T-helper 2 cell (primary cell): ENCODE measurements at regions not wholly inside any gene's neighbourhood (a gene's known extent, or its start where the extent isn't known, plus 50 kb on each side); places are given as distances from the start of the nearest gene placed in this dataset.
A peak's percentile ranks its signal among the peaks of the same experiment; 100 is the strongest.

Source experiments
- DNase-seq, 5 experiments: peaks; one replicate each; pipeline versions ENCODE4 v3.0.0 to v3.0.0-alpha.2; 2012 to 2022

DNA sequence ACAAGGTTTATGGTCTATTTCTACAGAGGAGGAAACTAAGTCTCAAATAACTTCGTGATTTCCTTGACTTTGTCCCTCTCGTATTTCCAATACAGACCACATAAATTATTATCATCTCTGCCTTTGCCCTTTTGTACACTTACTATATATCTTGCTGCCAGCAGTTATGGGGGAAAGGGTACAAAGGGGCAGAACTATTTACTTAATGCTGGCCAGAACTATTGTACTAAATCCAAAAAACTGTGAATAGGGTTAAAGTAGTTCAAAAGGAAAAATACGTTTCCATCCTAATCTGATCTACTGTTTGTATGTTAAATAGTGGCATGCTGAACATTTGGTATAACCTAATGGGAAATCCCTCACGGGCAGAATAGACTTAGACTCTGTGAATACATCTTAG, 537.3 kb upstream of the SEMA6D start:
- DNase-seq, result no peak

DNA sequence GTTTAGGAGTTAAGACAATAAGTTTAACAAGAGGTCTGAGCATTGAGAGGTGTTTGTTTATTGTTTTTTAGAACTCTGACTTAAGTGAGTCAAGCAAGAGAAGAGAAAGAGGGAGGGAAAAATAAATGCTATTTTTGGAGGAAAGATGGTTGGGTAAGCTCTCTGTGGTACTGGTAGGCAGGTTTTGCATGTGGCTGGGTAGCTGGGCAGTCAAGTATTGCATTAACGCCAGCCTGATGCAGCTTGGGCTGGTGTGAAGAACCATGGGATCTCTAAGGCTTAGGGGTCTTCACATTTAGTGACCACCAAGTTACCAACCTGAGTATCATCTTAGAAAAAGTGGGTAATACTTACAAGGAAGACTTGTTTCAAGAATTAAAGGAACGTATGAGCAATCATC, 534.5 kb upstream of the SEMA6D start:
- DNase-seq, result no peak

DNA sequence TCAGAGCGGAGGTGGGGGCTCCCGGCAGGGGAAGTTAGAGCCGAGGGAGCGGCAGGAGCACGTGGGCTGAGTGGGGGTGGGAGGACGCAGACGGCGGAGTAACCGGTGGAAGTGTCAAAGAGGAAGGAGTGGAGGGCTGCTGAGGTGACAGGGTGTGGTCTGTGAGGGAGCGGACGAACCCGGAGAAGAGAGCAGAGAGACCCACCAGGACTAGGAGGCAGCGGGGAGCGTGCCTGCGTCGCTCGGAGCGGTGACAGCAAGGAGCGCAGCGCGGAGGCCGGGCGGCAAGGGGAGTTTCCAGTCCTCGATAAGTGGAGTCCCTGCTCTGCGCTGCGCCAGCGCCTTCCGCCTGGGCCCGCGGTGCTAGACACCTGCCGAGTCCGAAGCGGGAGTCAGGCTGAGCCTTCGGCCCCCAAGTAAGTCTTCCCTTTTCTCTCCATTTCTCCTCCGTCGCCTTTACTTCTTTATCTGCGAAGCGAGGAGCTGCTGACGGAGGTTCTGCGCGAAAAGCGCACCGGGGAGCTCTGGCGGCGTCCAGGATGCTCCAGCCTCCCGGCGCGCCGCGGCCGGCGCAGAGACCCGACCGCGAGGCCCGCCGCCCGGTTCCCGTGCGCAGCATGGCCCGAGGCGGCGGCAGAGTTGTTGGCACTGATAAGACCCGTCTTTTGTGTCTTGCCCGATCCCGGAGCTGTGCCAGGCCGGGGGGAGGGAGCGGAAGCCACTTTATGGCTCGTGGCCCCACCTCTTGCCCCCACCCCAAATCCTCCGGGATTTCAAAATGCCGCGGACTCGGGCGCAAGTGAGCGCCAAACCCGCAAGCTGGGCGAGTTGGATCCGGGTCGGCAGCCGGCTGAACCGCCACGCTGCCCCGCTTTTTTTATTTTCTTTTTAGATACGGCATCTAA, 533.0 kb upstream of the SEMA6D start:
- peak in 1 of 5 experiments; percentile 15 for DNase-seq

DNA sequence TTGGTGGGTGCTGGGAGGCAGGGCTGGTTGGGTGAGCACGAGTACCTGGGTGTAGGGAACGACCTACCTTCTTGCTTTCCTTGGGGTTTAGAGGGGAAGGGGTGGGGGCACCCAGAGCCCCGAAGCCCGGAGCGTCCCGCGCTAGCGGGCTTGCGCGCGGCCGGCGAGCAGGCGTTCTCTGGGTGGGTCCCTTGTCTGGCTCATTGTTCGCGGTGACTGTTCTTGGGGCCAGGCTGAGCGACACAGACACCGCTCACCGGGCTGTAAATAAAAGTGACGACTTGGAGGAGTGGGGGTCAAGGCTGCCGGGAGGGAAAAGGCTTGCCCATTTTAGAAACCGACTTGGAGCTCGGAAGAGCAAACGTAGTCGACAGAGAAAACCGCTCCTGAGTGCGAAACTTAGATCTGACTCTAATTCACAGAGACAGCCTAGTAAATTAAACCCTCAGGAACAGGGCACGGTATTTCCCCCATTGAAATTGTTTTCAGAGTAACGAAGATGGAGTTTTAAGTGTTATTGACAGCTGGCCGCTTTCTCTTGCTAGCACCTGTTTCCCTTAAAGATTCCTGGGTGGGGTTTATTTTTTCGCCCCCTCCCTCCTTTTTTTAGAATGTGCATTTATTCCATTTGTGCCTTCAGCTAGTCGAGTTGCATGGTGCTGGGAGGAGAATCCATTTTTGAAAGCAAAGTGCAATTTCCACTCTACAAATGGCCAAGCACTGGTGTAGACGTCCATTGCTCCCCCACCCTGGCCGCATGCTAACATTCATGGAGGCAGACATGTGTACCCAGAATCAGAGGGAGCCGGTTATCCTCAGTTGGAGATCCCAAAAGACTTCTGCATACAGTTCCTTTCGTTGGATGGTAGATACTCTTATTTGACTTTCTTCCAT, 532.1 kb upstream of the SEMA6D start:
- no peak for DNase-seq

DNA sequence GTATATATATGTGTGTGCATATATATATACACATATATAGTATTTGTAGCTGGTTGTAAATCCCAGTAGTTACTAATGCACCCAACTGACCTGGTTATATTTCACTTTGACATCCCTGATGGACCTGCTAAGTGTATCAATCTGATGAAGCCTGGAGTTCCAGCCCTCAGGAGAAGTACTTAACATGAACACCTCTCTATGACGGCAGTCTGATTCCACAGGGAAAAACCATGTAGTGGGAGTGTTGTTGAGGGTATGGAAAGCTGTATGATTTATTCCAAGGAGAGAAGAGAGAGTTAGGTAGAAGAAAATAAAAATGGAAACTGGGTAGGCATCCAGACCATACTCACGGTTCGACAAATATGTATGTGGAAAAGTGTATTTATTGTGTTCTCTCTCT, 531.2 kb upstream of the SEMA6D start:
- no peak for DNase-seq

DNA sequence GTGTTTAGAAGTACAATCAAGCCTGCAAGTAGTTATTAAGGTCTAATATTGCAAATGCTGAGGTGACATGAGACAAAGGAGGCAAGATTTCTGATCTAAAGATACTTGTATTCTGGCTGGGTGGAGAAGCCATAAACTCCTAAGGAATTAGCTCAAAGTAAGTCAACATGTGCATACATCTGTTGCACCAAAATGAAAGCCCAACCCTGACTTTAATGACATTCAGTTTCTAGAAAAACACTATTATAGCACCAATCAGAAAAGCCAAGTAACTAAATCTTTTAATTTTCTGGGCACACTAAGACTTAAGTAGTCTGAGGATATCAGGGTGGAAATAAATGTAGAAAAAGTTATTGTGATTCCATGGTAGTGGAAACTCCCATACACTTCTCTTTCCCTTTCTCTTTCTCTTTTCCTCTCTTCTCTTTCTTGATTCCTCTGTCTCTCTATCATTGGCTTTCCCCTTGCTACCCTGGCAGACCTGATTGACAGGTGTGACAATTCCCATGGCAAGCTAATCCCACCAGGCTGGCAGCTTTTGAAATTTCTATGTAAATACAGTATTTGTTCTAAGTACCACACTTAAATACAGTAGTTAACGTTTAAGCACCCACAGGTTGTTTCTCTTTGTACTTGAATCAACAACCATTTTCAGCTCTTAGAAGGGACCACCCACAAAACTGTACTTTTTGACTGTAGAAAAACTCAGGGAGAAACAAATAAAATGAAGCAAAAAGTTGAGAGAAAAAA, 528.4 kb upstream of the SEMA6D start:
- DNase-seq, result no peak

DNA sequence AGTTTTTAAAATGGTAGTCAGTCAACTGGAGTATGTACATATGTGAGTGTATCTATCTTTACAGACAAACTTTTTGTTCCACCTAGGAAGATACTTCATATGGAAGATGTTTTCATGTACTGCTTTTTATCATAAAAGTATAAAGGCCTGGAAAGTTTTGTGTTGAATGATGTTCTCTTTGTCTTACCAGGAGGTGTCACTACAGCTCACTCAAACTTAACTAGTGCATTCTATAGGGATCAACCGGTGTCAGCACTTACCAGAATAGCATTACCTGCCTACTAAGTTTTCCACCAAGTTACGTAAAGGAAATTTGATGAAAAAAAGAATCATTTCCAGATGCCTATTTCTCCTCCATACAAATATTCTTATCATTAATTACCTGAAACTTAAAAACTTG, 522.6 kb upstream of the SEMA6D start:
- peak in 1 of 5 experiments; percentile 3 for DNase-seq

DNA sequence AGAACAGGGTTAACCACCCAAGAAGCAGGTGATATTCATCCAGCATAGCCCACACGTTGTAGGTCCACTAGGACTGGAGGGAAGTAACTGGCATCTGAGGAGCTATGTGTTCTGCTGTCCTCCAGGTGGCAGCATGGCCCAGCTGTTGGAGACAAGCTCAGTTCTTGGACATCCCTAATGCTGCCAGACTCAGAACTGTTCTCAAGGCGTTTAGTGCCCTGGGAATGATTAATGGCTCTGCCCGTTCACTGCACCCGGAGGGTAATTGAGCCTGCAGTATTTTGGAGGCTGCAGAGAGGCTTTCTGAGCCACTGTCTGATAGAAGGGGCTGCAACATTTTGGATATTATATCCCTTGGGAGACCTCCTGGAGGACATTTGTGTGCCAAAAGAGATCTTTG, 521.3 kb upstream of the SEMA6D start:
- DNase-seq, result peak in 2 of 5 experiments; percentile 9 to 54

DNA sequence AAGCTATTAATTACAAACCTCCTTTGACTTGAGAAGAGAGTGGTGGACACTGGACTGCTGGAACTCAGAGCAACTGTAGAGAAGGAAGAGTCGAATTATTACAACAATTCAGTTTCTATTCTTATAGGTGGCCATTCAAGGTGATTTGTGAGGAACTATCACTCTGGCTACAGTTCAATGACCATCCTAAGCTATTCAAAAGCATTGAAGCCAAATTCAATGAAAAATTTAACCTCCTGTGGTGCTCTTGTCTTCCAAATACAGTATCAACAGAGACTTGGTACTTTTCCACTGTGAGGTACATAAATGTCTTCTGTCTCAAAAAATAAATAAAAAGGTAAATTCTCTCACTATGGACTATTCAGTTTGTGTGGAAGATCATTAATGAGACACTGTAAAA, 513.3 kb upstream of the SEMA6D start:
- DNase-seq, result no peak

DNA sequence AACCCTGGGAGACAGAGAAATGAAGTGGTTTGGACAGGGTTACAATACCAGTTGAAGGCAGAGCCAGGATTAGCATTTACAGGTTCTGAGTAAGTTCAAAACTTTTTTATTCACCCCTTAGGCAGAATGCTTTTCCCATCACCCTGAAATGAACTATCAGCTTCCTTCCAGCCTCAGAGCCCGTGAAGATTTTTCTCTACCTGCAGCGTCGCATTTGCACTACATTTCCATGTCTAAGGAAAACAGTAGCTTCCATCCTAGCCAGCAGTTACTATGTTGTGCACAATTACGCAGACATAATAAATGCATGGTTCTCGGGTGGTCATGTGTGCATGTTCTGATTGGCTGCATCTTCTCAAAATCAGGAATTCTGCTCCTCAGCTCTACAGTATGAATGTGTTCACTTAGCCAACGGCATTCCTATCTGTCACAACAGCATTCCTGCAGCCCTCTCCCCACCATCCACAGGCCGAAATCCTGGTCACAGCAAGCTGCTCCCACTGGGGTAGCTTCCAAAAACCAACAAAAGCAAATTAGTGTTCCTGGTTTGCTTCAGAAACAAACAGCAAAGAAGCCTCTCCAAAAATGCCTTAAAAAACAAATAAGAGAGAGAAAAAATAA, 510.8 kb upstream of the SEMA6D start:
- no peak for DNase-seq

DNA sequence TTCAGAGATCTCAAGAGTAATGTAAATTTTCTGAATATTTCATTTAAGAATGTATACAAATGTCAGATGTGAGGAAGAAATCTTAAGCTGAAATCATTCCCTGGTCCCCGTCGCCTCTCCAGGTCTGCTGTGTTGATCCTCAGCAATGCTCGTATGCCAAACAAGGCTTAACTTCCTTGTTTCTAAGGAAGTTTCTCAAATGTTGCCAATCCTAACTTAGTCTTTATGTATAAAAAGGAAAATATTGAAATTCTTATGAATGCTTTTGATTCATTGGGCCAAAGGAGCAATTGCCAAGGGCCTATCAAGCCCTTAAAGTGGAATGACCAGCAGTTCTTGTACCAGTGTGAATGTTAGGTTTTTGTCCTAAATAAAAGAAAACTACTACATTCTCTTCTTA, 507.7 kb upstream of the SEMA6D start:
- no peak for DNase-seq

DNA sequence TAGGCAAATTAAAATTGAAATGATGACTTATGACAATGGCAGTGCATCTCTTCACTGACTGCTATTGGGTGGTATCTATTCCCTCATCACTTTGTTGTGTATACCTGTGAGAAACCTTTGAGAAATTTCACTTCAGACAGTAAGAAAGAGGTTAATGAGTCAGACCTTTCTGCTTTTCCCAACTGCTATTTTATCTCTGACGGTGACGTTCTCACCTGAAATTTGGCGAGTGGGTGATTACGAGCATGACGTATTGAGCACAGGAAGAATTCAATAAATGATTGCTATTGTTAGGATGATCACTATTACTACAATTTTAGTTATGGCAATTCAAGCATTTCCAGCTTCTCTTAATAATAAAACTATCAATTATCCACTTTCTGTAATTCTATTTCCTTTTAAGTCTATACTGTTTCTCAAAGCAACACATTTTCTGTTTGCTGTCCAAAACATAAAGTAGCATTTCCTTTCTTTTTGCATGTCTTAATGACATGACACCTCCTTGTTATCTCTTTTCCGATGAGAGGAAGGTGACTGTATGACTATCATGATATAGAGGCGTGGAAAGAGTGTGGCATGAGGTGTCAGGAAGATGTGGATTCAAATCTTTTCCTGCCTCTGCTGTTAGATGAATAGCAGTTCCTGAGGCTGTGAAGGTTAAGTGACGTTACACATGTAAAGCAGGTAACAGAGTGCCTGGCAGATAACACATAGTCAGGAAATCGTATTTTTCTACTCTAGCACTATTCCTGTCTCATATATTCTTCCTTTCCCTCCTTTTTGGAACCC, 504.9 kb upstream of the SEMA6D start:
- no peak for DNase-seq

DNA sequence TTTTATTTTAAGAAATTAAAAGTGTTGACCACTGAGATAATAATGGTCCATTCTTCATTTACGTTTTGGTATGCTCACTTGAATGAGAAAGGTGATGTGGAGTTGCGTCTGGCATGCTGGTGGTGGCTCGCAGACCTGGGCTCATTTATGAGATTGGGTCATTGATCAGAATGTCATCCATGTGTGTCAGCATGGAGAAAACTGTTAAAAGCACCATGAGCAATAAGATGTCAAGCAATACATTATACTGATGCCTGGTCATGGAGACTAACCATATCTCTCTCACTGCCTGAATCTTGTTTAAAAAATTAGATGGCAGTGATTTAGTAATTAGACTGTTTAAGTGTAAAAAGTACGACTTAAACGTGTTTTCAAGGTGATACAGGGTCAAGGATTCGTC, 503.4 kb upstream of the SEMA6D start:
- DNase-seq, result no peak

DNA sequence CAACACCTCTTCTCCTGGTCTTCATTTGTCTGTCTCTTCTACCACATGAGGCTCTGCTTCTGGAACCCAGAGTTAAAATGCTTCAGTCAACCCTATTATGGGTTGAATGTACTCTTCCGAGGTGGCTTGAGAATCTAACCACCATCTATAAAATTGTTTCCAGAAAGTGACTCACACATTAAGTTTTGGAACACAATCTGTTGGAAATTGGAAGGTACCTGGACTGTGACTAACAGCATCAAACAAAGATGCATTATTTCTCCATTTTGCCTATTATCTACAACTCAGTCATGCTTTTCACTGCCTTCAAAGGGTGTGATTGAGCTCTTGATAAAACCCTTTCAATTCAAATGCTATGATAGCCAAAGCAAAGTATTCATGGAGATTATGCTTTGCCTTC, 499.0 kb upstream of the SEMA6D start:
- DNase-seq, result no peak

DNA sequence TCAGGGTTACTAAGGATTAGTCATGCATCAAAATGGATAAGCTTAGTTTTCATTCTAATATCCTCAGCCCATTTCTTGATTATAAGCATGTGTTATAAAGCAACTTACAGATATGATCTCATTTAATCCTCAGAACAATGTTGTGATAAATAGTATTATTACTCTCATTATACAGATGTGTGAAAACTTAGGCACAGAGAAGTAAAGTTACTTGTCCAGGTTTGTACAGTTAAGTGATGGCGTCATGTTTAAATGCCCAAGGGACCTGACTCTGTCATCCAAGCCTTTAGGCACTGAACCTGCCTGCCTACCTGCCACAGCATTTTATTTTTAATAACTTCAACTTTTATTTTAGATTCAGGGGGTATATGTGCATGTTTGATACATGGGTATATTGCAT, 472.9 kb upstream of the SEMA6D start:
- no peak for DNase-seq

DNA sequence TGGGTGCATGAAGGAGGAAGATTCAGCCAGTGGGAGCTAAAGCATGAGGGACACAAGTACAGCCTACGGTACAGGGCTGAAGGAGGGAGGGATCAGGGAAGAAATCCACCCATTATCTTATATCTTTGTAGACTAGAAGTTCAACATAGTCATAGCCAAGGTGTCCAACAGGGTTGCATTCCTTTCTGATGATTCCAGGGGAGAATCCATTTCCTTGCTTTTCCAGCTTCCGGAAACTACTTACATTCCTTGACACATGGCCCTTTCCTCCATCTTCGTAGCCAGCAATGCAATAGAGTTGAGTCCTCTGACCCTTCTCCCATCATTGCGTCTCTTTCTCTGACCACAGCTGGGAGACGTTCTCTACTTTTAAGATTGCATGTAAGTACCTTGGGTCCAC, 471.0 kb upstream of the SEMA6D start:
- no peak for DNase-seq

DNA sequence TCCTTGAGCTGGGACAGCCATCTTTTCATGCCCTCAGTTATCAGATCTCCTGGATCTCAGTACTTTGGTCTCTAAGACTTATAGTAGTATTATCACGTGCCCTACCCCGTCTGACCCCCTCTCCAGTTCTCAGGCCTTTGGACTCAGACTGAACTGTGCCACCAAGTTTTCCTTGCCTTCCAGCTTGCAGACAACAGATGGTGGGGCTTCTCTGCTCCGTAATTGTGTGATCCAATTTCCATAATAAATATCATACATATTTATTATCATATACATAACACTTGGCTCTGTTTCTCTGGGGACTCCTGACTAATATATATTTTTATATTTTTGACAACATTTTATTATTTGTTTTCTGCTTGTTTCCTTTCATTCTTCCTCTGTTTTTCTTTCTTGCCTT, 458.8 kb upstream of the SEMA6D start:
- DNase-seq, result no peak

DNA sequence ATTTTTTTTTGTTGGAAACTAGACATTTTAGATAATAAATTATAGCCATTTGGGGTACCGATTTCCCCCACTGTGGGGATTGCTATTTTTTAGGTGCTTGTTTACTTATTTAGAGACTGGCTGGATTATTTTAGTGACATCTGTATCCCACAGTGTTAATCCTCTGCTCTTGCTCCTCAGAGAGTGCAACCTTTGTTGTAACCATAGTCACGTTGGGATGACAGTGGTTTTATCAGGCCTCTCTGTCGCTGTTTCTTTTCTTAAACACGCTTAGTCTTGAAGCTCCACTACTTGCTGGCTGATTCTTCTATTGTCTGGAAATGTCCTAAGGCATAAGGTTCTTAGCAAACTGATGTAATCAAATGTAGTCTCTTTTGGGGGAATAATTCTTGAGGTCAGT, 451.6 kb upstream of the SEMA6D start:
- no peak for DNase-seq

DNA sequence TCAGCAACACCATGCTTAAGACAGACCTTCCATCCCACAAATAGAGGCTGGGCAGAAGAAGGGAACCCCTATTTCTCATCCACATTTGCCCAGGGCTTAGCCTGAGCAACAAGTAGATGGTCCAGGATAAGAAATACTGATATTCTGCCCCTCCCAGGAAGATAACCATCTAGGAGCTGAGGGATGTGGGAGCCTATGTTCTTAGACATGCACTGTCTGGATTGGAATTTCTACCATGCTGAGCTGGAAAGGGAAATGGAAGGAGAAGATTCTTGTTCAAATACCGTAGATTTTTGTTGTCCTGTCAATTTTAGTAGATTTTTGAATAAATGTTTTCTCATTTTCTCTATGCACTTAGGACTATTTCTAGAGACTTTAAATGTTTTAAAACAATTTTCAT, 450.7 kb upstream of the SEMA6D start:
- no peak for DNase-seq

DNA sequence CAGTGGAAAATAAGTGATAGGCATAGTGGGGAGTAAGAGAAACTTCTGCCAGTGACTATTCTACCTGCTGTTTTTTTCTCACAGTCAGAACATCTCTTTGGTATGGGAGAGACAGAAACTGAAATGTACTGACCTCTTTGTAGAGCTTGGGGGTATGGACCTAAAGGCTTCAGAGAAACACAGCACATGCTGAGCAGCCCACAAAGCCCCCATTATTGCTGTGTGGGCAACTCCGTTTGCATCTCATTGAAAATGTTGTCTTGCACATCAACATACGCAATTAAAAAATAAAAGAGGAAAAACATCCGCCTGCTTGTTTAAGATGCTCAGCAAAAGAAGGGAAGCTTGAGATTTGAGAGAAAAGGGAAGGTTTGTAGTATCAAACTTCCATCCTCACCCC, 443.4 kb upstream of the SEMA6D start:
- DNase-seq, result no peak

DNA sequence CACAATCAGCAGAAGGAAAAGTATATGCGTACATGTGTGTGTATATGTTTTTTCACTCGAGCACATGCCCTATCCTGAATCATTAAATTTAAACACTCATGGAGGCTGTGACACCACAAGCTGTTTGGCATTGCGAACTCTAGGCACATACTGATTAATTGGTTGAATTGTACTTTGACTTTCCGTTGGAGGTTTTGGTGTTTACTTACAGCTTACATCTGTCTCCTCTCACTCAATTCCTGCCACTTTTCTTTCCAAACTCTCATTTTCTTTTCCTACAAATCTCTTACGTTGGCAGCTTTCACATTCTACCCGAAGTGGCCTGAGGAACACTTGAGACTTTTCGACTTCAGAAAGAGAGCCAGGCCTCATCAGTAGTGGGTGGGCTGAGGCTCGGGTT, 434.1 kb upstream of the SEMA6D start:
- DNase-seq, result no peak

DNA sequence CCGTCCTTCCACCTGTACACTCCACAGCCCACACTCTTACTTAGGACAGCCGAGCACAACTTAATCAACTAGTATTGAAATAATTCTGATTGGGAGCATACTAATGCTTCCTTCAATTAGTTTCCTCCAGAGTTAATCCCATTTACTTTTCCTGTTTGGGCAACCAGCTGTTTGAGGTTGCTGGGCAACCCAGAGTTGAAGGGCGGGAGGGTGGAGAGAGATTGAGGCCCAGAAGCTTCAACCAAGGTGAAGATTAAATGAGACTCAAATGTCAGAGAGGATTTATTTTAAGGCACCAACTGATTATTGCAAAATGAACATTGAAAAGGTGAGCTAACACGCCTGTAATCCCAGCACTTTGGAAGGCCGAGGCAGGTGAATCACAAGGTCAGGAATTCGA, 428.5 kb upstream of the SEMA6D start:
- no peak for DNase-seq
